ENCODE measurements at regions not wholly inside any gene's neighbourhood (a gene's known extent, or its start where the extent isn't known, plus 50 kb on each side); places are given as distances from the start of the nearest gene placed in this dataset.

GRCh38 chr1:55374801-55375616 is 159.8 kb upstream of the USP24 start:
- no peak for DNase-seq

GRCh38 chr1:55374216-55374615 is 159.1 kb upstream of the USP24 start:
- no peak for DNase-seq

DNA sequence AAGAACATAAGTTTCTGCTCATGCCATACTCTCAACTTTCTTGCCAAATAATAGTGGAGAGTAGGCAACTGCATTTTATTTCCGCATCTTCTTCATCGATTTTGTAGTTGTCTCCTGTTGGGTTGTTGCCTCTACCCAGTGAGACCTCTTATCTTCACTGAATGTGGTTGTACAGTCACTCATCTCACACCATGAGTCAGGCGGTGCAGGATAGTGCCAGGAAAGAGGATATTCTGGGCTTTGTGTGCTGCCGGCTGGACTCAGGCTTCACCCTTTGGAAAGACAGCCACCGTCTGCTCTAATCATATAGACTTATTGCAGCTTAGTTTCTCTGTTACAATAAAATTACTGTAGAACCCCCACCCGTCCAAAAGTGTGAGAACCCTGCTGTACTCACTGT is 154.3 kb upstream of the USP24 start:
- no peak for DNase-seq

- DNase-seq: no peak
These were observed 153.5 kb upstream of the USP24 start for GRCh38 chr1:55368698-55369097.

DNA sequence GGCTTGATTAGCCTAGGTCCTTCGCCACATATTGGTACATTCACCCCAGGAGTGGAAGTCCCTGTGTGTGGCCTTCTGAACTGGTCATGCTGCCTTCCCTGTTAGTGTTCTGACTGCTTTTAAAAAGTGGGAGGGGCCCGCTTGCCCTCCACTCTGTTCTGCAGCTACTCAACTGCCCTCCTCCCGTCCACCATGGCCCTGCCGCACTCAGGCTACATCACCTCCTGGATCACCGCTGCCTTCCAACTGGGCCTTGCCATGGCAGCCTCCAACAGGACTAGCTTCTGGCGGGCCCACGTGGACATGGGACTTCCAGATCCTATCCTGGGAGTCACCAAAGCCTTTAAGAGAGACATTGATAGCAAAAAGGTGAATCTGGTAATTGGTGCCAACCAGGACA is 152.1 kb upstream of the USP24 start:
- no peak for DNase-seq

GRCh38 chr1:55364216-55364615 is 149.1 kb upstream of the USP24 start:
- DNase-seq: no peak

- no peak for DNase-seq
These were observed 148.1 kb upstream of the USP24 start for GRCh38 chr1:55363268-55363667.

DNA sequence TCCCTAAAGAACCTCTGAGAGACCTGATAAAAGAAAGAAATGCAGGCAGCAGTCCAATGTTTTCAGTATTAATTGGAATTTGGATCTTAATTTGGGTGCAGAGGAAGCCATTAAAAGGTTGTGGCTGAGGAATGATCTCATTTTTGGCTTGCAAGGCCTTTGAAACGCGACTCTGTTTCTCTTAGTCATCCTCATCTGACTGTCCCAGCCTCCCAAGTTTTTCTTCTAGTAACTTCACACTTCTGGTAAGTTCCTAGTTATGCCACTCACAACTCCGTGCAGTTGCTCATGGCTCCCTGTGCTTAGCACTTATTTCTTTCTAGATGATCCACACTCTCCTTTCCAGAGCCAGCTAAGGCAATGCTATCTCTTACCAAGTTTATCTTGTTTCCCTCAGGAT is 147.4 kb upstream of the USP24 start:
- DNase-seq: no peak

GRCh38 chr1:55359611-55360010 is 144.4 kb upstream of the USP24 start:
- no peak for DNase-seq

DNA sequence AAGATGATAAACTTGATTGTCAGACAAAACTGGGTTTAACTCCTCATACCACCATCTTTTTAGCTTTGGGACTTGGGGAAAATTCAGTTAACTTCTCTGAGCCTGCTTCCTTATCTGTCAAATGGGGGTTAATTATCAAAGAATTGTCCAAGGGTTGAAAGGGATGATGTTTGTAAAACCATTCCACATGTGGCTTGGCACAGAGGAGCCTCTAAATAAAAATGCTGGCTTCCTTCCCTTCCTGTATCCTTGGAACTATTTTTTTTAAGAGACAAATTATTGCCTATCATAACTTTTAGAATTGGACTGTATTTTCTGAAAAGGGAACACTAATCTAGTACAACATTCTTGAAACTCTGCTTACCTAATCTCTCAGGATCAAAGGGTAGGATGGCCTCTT is 143.4 kb upstream of the USP24 start:
- DNase-seq: no peak

GRCh38 chr1:55355549-55355948 is 140.4 kb upstream of the USP24 start:
- no peak for DNase-seq

GRCh38 chr1:55353707-55354620 is 138.8 kb upstream of the USP24 start:
- no peak for DNase-seq

DNA sequence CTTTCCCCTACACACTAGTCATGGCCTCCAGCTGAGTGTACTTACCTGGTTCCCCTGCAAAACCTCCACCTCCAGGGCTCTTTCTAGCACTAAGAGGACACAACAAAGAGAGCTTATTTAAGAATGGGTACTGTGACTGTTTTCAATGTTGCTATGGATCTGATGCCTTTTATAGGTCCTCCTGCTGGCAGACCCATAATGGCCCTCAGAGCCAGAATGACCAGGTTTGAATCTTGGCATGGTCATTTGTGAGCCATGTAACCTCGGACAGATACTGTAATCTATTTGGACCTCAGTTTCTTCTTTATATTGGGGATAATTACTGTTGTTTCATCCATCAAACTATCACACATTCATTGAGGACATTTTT is 137.6 kb upstream of the USP24 start:
- DNase-seq: no peak

GRCh38 chr1:55352080-55352810 is 137.1 kb upstream of the USP24 start:
- no peak for DNase-seq

GRCh38 chr1:55348356-55348755 is 133.2 kb upstream of the USP24 start:
- DNase-seq: no peak

- no peak for DNase-seq
These were observed 132.7 kb upstream of the USP24 start for GRCh38 chr1:55347866-55348265.

GRCh38 chr1:55347041-55347440 is 131.9 kb upstream of the USP24 start:
- no peak for DNase-seq

GRCh38 chr1:55346586-55346985 is 131.4 kb upstream of the USP24 start:
- DNase-seq: no peak

DNA sequence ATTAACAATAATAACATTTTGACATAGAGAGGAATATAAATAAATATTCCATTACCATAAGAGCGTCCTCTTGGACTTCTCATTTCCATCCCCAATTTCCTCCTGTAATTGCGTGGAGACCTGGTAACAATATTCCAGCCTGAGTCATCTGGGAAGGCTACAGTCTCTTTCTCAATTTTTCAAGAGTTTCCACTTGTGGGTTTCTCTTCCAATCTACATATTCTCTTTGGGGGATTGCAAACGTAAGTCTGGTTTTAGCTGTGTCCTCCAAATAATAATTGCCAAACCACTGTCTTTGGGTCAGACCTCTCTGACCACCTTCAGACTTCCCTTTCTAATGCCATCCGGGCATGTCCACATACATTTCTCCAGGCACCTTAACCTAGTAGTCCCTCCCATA is 124.5 kb upstream of the USP24 start:
- no peak for DNase-seq

- no peak for DNase-seq
These were observed 123.3 kb upstream of the USP24 start for GRCh38 chr1:55338448-55338820.

DNA sequence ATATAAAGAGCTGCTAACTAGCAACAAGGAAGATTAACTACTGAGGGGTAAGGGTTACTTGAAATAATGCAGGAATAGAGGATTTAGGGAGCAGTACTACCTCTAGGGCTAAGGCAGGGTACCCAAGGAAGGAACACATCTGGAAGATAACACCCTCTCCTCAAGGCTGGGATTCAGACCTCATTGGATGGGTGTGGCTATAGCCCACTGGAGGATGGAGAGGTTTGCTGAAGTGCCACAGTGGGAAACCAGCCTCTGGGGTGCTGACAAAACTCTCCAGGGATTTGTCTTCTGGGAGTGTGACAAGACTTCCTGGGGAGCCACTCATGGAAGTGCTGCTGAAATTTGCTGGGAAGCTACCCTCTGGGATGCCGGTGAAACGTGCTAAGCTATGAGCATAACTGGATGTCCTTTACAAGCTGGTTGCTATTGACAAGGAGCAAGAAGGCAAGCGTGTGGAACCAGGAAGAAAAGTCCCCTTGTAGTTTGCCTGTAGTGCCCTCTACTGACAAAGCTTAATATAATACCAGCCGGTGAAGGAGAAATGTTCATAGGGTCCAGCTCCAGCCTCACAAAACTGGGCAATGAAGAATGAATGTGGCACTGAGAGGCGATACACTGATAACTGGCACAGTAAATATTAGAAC is 122.8 kb upstream of the USP24 start:
- peak; percentile 26 for DNase-seq

DNA sequence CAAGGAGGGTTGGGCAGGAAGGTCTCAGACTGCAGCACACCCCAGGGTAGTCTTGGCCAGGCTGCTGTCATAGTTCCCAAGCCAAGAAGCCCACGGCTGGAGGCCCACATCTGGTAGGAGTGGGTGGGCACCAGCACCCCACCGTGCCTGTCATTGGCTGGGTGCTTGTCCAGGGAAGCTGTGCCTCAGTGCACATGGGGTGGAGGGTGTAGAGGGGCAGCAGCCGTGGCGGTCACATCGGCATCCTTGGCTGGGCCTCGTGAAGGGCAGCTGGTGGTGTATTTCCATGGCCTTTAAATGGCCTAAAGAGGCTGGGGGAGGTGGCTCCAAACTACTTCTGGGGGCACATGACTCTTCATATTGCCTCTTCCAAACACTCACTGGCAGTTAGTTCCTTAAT is 119.6 kb upstream of the USP24 start:
- DNase-seq: no peak

- DNase-seq: no peak
These were observed 119.0 kb upstream of the USP24 start for GRCh38 chr1:55334160-55334559.

Measured in GDM1 (cell line).